ENCODE measurements at regions not wholly inside any gene's neighbourhood (a gene's known extent, or its start where the extent isn't known, plus 50 kb on each side); places are given as distances from the start of the nearest gene placed in this dataset.
"Not testable (repeated sequence)": the region's sequence is repeated elsewhere in the genome, so short reads cannot be mapped to it uniquely, and the experiment has no call there.

GRCh38 chr13:32838945-32839344 is 177.3 kb upstream of the KL start:
- DNase-seq (ENCODE audit: low read depth), result peak; percentile 69

GRCh38 chr13:32840113-32840512 is 176.1 kb upstream of the KL start:
- no peak for DNase-seq (ENCODE audit: low read depth)
- no peak for TF ChIP-seq CTCF (conservative IDR thresholded peaks at IDR 0.05; ENCODE audit: low read depth, low read length)
- H3K4me3 ChIP-seq (ENCODE audit: low read depth, low read length), result no peak overlapping the region

More at GRCh38 chr13:32838945-32839344, 177.3 kb upstream of the KL start:
- TF ChIP-seq CTCF (conservative IDR thresholded peaks at IDR 0.05; ENCODE audit: low read depth, low read length), result no peak
- no peak overlapping the region for H3K4me3 ChIP-seq (ENCODE audit: low read depth, low read length)

DNA sequence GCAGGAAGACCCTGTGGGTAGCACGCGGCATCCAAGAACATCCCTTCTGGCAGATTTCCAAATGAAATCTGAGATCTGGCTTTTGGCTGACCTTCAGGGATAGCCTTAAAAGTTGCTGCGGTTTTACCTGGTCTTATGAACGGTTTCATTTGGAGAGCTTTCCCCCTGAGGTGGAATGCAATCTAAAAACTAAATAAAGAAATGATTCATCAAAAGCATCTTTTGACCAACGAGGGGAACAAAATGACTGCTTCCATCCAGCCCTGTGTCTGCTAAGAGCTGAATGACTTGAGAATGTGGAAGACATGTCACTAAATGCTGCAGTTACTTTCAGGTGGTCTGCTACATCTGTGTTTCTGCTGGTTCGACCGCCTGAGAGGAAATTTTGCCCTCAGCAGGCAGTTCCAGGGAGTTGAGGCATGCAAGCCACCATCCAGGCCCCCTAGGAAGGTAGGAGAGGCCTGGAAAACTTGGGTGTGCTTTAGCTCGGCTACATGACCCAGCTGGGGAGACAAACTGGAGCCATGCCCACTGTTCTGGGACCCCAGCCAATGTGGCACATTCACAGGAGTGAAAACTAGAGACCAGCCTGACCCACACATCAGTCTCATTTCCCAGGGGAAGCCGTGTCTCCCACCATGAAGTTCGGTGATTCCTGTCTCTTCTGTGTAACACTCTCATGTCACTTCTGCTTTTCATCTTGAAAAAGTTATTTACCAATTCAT is 175.1 kb upstream of the KL start:
- no peak overlapping the region for H3K4me3 ChIP-seq (ENCODE audit: low read depth, low read length)
- peak; percentile 22 for DNase-seq (ENCODE audit: low read depth)
- no peak for TF ChIP-seq CTCF (conservative IDR thresholded peaks at IDR 0.05; ENCODE audit: low read depth, low read length)

DNA sequence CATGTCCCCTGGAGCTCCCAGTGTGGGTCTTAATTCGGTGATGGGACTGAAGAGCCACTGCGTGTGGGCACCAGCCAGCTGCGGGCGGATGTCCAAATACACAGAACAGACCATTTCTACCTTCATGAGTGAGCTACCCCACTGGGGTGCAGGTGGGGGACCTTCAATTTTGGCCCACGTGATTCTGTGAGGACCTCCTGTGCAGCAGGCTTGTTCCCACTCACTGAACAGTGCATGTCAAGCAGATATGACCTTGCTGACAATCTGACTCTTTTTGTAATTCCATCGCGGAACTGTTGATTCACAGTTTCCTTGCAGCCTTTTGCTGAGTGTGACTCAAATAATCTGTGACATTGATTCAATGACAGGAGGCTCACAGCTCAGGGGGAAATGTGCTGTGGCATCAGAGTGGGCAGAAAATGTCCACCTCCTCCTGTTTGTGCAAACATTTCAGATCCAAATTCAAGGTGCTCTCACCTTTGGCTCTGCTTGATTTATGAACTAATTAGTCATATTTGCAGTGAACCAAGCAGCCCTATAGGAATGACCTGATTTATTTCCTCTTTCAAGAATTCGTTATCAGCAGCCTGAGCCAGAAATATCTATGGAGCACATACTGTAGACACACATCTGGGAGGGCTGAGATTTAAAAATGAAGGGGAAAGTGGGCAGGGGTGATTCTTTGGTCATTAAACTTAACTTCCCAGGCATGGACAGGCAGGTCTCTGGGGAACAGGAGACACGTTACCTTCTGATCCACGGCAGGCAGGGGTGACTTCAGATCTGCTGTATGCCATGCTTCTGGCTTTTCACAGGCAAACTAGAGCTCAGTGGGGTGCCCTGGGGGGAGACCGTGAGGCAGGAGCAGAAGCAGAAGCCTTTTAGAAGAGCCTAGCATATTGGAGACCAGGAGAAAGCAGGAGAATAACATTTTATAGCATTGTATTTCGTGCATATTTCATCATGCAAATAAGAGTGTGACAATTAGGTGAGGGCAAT is 170.0 kb upstream of the KL start:
- DNase-seq (ENCODE audit: low read depth), result no peak
- no peak overlapping the region for H3K4me3 ChIP-seq (ENCODE audit: low read depth, low read length)
- no peak for TF ChIP-seq CTCF (conservative IDR thresholded peaks at IDR 0.05; ENCODE audit: low read depth, low read length)

- H3K4me3 ChIP-seq (ENCODE audit: low read depth, low read length); DNase-seq (ENCODE audit: low read depth): not testable (repeated sequence)
Measured at GRCh38 chr13:32847976-32848375, 168.2 kb upstream of the KL start.

- DNase-seq (ENCODE audit: low read depth), result no peak
Measured at GRCh38 chr13:32849369-32849768, 166.9 kb upstream of the KL start.

More at GRCh38 chr13:32849369-32849768, 166.9 kb upstream of the KL start:
- H3K4me3 ChIP-seq (ENCODE audit: low read depth, low read length), result no peak overlapping the region
- TF ChIP-seq CTCF (conservative IDR thresholded peaks at IDR 0.05; ENCODE audit: low read depth, low read length), result no peak
